ENCODE measurements at regions not wholly inside any gene's neighbourhood (a gene's known extent, or its start where the extent isn't known, plus 50 kb on each side); places are given as distances from the start of the nearest gene placed in this dataset.

DNA sequence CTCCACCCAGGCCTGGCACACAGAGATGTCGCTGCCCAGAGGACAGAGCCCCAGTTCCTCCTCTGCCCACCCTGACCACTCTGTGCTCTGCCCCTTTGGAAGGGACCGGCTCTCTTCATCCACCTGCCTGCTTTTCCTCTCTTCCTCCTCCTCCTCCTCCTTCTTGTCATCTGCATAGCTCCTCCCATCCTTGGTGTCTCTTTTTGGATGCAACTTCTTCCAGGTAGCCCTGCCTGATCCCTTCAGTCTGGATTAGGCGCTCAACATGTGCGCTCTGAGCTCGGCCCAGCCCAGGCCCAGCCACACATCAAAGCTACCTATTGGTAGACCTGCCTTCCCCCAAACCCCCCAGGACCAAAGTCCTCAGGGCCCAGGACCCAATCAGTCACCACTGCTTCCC lies 52.6 kb upstream of the RXRA start:
- no peak for TF ChIP-seq POLR2A (IDR thresholded peaks at IDR 0.05; ENCODE audit: low read depth, low read length)
- TF ChIP-seq POLR2AphosphoS5 (IDR thresholded peaks at IDR 0.05; ENCODE audit: low read depth, low read length): no peak
- no peak for TF ChIP-seq TAF1 (IDR thresholded peaks at IDR 0.05; ENCODE audit: low read depth, low read length)
- no peak for TF ChIP-seq POU2F2 (IDR thresholded peaks at IDR 0.05; ENCODE audit: low read depth, low read length)
- TF ChIP-seq PAX5 (IDR thresholded peaks at IDR 0.05; ENCODE audit: insufficient read depth, low read length, severe bottlenecking): no peak

All from GM12891 (cell line).